ENCODE measurements at regions not wholly inside any gene's neighbourhood (a gene's known extent, or its start where the extent isn't known, plus 50 kb on each side); places are given as distances from the start of the nearest gene placed in this dataset.
"Not testable (repeated sequence)": the region's sequence is repeated elsewhere in the genome, so short reads cannot be mapped to it uniquely, and the experiment has no call there.

- no peak for DNase-seq
These were observed 106.6 kb upstream of the POU3F1 start for GRCh38 chr1:38153066-38153777.

- no peak for DNase-seq
These were observed 105.9 kb upstream of the POU3F1 start for GRCh38 chr1:38152351-38153065.

DNA sequence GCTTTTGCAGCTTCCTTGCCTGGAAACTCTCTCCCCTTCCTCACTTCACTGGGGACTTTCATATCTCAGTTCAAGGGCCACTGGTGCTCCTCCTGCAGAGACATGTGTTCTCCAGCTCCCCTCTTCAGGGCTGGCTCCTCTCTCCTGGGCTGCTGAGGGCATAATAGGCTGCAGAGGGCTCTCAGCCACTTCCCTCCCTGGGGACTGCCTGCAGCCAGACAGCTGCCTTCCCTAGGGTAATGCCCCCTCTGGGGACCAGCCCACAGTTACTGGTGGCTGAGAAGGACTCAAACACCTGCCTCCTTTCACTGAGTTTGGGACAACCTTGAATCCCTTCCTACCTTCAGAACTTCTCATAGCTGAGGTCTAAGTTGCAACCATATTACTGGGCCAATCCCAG is 104.8 kb upstream of the POU3F1 start:
- no peak for DNase-seq

GRCh38 chr1:38146079-38146478 is 99.5 kb upstream of the POU3F1 start:
- not testable (repeated sequence) for DNase-seq

DNA sequence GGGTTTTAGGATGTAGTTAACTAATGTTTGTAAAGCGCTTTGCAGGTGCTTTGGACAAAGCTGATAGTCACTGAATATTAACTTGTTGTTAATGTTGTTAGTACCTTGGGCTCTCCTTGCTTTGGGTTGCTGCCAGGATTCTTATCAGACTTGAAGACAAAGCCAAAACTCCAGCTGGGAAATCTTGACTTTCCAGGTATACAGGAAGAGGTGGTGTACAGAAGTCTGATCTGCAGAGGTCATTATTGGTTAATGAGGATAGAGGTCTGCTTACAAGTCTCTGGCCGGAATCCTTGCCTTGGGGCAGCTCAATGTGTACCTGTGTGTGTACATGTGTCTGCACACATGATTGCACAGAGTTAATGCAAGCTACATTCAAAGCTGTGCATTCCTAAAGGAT is 96.0 kb upstream of the POU3F1 start:
- no peak for DNase-seq

DNA sequence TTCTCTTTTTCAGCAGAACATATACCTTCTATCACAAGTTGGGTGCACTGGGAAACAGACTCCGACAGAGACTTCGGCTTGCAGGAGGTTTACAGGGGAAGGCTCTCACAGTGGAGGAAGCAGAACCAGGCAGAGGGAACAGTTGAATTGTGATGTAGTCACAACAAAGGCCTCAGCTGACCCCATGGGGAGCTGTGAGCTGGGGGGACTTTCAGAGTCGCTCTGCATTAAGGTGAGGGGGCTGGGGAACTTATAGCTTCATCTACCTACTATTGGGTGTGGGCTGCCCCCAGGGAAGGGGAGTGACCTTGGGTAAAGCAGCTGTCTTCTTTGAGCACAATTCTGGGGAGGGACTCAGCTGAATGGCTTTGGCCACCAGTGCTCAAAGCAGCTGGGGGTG is 94.9 kb upstream of the POU3F1 start:
- no peak for DNase-seq

DNA sequence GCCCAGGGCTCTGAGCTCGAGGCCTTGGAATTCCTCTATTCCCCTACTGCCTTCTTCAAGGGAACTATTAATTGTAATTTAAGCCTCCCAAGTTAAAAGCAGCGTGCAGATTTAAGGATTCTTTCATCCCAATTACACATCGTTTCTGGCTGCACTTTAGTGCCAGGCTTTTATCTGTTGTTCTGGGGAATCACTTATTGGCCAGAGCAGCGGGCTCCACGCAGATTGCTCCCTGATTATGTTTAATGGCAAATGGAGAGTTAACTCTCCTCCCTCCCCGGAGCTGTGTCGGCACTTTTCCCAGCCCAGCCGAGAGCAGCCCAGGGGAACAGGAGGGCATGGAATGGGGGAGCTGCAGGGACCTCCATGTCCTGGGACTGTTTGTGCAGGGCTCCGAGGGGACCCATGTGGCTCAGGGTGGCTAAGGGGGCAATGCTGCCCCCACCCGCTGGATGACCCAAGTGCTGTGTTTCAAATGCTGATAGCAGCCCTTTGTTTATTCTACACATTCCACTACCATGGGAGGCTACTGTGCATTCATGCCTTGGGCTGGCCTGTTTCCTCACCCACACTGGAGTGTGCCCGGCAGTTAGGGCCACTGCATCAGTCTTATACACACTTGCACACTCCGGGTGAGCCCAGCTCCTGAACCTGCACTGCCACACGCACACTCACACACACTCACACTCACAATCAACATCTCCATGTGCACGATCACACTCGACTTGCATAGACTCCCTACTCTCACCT is 93.3 kb upstream of the POU3F1 start:
- DNase-seq = no peak

GRCh38 chr1:38138498-38139233 is 92.1 kb upstream of the POU3F1 start:
- DNase-seq = no peak

- DNase-seq = no peak
These were observed 90.6 kb upstream of the POU3F1 start for GRCh38 chr1:38137164-38137563.

DNA sequence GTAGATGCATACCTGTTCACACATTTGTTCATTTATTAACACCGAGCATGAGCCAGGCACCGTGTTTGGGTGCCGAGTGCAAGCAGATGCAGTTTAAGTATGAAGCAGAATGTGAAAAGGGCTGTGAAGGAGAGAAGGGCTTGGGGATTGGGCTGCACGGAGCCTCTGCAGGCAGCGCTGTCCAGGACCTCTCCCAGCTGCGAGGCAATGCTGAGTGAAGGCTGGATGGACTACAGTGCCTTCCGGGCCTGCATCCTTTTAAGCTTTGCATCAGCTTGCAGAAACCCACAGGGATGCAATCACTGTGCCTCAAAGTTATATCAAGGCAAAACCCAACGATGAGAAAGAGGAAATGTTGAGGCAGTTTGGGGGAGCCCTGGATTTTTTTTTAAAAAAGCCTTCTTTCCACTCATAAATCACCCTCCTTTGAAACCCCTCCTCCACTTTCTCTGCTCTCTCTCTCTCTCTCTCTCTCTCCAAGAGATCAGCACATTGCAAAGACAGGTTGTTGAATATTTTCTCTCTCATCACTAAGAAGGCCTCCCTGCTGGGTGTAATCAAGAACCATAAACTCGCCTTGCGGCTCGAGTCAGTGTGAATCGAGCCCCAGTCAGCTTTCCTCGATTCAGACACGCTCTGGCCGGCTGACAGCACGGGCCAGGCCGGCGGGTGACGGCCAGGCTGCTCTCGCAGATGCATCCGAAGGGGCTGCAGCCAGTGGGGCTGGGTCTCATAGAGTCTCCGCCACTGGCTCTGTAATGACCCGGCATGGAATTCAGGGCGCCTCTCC is 89.2 kb upstream of the POU3F1 start:
- no peak for DNase-seq

DNA sequence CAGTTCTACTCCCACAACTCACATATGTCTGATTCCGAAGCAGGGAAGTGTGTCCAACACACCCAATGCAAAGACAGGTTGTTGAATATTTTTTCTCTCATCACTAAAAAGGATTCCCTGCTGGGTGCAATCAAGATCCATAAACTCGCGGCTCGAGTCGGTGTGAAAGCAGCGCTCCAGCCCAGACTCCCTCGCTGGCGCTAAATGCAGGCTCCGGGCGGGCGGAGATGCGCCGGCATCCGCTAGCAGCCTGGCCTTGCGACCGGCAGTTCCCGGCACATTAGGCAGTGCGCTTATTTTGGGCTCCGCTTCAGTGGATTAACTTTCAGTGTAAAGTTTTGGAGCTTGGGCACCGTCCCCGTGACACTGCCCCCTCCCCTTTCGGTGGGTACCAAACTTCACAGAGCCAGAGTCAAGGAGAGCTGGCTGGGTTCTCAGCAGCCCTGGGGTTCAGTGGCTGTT is 87.7 kb upstream of the POU3F1 start:
- no peak for DNase-seq

- no peak for DNase-seq
These were observed 87.2 kb upstream of the POU3F1 start for GRCh38 chr1:38133756-38134155.

DNA sequence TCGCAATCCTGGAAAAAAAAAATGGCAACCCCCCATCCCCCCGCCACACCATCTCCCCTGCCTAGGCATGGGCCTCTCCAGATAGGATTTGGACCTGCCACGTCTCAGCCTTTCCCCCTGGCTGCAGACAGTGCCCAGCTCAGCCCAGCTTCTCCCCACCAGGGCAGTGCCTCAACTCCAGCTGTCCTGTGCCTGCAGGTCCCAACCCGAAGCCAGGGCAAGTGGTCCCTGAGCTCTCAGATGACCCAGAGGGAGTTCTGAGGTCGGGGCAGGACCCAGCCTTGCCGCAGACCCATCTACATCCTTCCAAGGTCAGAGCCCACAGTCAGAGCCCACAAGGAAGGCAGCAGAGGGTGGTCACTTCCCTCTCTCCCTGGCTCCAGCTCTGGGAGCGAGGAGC is 86.7 kb upstream of the POU3F1 start:
- no peak for DNase-seq

DNA sequence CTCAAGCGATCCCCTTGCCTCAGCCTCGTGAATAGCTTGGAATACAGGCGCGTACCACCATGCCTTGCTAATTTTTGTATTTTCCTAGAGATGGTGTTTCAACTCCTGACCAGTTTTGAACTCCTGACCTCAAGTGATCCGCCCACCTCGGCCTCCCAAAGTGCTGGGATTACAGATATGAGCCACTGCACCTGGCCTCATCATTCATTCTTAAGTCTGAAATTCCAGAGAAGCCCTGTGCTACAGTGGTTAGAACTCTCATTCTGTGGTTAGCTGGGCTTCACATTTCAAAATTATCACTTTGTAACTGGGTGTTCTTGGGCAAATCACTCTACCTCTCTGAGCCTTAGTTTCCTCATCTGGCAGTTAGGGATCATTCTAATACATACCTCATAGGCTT is 86.1 kb upstream of the POU3F1 start:
- DNase-seq = no peak

DNA sequence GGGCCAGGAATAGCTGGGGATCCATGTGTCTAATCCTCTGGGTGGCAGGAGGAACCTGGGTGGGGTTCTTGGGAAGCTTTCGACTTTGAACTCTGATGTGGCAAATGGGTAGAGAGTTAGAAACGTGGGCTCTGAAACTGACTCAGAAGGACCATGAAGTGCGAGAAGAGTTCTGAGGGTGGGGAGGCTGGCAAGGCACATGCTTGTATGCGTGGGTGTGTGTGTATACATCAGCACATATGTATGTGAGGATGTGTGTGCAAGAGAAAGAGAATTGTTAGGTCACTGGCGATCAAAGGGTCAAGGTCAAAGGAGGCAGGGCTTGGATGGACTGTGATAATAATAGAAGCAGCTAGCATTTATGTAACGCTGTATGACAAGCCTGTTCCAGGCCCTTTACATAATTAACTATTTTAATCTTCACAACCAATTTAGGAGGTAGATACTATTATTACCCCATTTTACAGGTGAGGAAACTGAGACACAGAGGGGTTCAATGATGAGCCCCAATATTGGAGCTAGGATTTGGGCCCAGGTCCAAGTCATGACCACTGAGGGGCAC is 84.5 kb upstream of the POU3F1 start:
- no peak for DNase-seq

- DNase-seq = no peak
These were observed 83.4 kb upstream of the POU3F1 start for GRCh38 chr1:38129971-38130370.

DNA sequence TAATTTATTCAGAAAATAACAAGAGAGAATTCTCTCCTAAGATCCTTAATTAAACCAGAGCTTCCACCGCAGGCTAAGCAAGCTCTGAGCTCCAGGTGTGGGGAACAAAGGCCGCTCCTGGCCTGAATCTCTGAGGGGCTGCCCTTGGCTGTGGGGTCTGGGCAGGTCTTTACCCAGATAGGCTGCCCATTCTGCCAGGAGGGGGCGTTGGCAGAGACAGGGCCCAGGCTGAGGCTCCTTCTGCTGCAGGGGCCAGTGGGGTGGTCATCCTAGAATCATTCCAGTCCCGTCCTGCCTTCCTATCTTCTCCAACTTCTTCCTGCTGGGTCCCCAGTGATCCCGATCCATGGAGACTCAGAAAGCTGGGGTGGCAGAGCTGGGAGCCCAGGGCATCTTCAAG is 82.9 kb upstream of the POU3F1 start:
- no peak for DNase-seq

DNA sequence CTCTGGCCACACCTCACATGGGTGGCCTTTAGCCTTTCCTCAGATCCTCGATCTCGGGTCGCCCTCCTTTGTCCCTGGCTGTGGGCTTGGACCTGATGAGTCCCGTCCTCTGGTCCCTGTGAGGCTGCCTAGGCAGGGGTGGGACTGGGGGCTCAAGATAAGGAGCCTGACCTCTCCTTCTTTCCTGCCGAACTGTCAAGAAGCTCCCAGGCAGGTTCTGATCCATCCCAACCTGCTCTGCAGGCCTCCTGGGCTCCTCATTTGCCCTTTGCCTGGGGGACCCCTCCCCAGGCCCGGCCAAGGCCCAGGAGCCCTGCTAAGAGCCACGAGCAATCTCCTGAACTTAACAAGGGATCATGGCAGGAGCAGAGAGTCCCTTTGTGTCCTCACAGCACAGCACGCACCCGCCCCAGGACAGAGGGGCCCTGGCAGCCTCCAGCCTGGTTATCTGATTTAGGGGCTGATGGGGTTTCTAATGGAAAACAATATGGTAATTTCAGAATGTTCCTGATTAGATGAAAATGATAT is 82.4 kb upstream of the POU3F1 start:
- DNase-seq = no peak

DNA sequence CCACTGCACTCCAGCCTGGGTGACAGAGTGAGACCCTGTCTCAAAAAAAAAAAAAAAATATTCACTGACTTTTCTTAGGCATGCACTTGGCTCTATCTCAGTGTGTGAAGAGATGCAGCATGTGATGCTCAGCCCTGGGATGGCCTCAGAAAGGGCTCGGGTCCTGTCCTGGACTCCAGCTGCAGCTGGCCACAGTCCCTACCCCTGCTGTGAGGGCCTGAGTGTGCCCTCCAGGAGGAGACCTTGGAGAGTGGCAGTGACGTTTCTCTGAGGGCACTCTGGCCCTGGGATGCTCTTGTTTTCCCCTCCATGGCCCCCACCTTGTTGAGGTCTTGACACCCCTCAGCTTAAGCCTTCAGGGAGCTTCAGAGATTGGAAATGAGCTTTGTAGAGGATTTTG is 81.9 kb upstream of the POU3F1 start:
- no peak for DNase-seq

DNA sequence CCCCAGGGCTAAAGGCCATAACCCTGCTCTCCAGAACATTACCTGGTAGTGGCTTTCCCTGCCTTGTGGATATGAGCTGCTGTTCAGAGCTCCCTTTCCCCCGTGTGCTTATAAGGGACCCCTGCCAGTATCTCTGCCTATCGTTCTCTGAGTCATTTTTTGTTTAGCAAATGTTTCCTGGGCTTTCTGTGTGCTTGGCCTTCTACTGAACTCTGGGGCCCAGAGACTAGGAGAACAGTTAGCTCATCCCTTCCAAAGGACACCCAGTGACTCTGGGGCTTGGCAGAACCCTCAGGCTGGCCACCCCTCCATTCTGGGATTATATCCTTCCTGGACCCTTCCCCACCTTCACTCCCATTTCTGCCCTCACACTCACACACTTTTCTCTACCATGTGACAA is 80.8 kb upstream of the POU3F1 start:
- no peak for DNase-seq

DNA sequence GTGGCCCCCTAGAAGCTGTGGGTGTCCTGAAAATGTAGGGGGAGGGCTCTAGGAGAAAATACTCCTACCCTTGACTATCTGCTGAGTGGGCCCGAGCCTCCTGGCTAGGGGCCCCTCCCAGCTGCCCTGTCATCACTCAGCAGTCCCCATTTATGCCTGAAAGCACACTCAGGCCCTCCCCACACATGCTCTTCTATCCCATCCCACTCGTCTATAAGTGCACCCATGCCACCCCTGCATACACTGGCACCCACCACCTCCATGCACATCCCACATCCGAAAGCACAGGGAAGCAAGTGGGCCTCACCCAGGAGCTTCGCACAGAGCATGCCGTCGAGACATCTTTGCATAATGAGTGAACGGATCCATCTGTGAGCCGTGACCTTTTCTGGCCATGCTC is 80.4 kb upstream of the POU3F1 start:
- DNase-seq = no peak

All from activated CD4-positive, alpha-beta T cell treated with anti-CD3 and anti-CD28 coated beads, Interleukin-10, Interleukin-2, amounts not matched to agents 100 ng/mL and 50 ng/mL, durations not matched to agents 16 hours and 8 hours (primary cell).